ENCODE measurements at regions not wholly inside any gene's neighbourhood (a gene's known extent, or its start where the extent isn't known, plus 50 kb on each side); places are given as distances from the start of the nearest gene placed in this dataset.

GRCh38 chr4:187276736-187277408 is 553.2 kb upstream of the FAT1 start:
- FAIRE-seq: no peak

GRCh38 chr4:187283201-187283955 is 559.7 kb upstream of the FAT1 start:
- FAIRE-seq: no peak

GRCh38 chr4:187286525-187286924 is 562.9 kb upstream of the FAT1 start:
- FAIRE-seq: no peak

GRCh38 chr4:187289371-187289770 is 565.7 kb upstream of the FAT1 start:
- no peak for FAIRE-seq

GRCh38 chr4:187294861-187295260 is 571.2 kb upstream of the FAT1 start:
- FAIRE-seq: no peak

- FAIRE-seq: no peak
Measured at GRCh38 chr4:187301923-187302322, 578.3 kb upstream of the FAT1 start.

GRCh38 chr4:187302457-187303150 is 578.9 kb upstream of the FAT1 start:
- FAIRE-seq: no peak

GRCh38 chr4:187304133-187304532 is 580.5 kb upstream of the FAT1 start:
- FAIRE-seq: no peak

- no peak for FAIRE-seq
Measured at GRCh38 chr4:187307131-187307530, 583.5 kb upstream of the FAT1 start.

GRCh38 chr4:187309456-187309855 is 585.8 kb upstream of the FAT1 start:
- no peak for FAIRE-seq

- no peak for FAIRE-seq
Measured at GRCh38 chr4:187312299-187312698, 588.6 kb upstream of the FAT1 start.

GRCh38 chr4:187317799-187318198 is 594.1 kb upstream of the FAT1 start:
- FAIRE-seq: no peak

GRCh38 chr4:187321711-187322110 is 598.1 kb upstream of the FAT1 start:
- FAIRE-seq: no peak

GRCh38 chr4:187332141-187332540 is 608.5 kb upstream of the FAT1 start:
- no peak for FAIRE-seq

- no peak for FAIRE-seq
Measured at GRCh38 chr4:187333151-187333550, 609.5 kb upstream of the FAT1 start.

- no peak for FAIRE-seq
Measured at GRCh38 chr4:187335339-187335738, 611.7 kb upstream of the FAT1 start.

GRCh38 chr4:187354740-187355139 is 631.1 kb upstream of the FAT1 start:
- FAIRE-seq: no peak

- FAIRE-seq: no peak
Measured at GRCh38 chr4:187357045-187357643, 633.5 kb upstream of the FAT1 start.

- FAIRE-seq: no peak
Measured at GRCh38 chr4:187357821-187358220, 634.2 kb upstream of the FAT1 start.

GRCh38 chr4:187362937-187363857 is 632.4 kb upstream of the ZFP42 start:
- FAIRE-seq: no peak

- FAIRE-seq: no peak
Measured at GRCh38 chr4:187364401-187364800, 631.2 kb upstream of the ZFP42 start.

- FAIRE-seq: no peak
Measured at GRCh38 chr4:187364851-187365250, 630.7 kb upstream of the ZFP42 start.
